Fibroblast of skin of right biceps (primary cell): ENCODE measurements at regions not wholly inside any gene's neighbourhood (a gene's known extent, or its start where the extent isn't known, plus 50 kb on each side); places are given as distances from the start of the nearest gene placed in this dataset.
A peak's percentile ranks its signal among the peaks of the same experiment; 100 is the strongest.
"Not testable (repeated sequence)": the region's sequence is repeated elsewhere in the genome, so short reads cannot be mapped to it uniquely, and the experiment has no call there.

Experiments
- DNase-seq: peaks from one replicate; pipeline ENCODE4 v3.0.0-alpha.2; 2013

GRCh38 chr3:187795207-187795960, 50.1 kb upstream of the BCL6 start:
- no peak for DNase-seq

DNA sequence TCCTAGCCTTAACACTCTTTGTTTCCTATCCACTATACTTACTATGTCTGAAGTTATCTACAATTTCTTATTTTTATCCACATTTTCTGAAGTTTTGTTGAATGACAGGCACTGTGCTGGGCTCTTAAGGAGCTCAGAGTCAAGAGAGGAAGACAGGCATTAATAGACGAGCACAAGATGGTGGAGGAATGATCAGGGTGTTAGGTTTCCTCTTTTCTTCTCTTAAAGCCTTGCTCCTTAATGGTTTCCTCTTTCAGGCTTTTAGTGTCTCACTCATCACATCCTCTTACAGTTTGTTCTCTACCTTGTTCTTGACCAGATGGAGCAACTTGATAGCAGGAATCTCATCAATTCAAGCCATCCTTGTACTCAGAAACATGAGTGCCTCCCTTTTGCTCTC, 52.9 kb upstream of the BCL6 start:
- DNase-seq: no peak

DNA sequence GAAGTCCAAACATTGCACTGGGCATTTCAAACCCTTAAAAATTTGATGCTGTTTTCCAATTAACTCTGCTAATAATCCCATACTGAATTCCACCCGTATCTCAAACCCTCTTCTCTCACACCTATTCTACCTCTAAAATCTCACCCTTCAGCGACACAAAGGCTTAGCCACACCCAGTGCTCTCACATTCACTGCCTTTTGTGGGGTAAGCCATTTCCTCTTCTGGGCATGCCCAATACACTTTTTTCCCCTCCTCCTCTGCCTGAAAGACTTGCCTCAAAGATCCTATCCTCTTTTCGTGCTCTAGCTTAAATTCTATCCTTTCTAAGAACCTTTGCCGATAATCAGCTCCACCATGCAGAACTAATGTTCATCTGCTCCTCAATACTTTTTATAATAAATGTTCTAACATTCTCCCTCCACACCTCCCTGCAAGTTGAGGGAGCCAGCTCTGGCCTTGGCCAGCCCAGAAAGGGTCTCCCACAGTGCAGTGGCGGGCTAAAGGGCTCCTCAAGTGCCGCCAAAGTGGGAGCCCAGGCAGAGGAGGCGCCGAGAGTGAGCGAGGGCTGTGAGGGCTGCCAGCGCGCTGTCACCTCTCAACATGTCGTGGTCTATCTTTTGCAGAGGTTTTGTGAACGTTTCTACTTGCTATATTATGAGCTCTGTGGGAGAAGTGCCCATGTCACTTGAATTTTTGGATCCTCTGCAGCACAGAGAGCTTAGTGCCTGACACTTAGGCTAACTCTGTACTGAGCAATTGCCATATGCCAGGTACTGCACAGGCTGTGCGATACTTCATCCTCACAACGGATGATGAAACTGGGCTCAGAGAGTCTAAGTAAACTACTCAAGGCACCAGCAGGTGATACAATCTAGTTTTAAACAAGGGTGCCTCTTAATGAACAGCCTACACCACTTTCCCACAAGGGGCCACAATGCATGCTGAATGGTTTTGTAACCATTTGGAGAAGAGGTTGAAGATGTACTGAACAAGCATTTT, 53.6 kb upstream of the BCL6 start:
- no peak for DNase-seq

DNA sequence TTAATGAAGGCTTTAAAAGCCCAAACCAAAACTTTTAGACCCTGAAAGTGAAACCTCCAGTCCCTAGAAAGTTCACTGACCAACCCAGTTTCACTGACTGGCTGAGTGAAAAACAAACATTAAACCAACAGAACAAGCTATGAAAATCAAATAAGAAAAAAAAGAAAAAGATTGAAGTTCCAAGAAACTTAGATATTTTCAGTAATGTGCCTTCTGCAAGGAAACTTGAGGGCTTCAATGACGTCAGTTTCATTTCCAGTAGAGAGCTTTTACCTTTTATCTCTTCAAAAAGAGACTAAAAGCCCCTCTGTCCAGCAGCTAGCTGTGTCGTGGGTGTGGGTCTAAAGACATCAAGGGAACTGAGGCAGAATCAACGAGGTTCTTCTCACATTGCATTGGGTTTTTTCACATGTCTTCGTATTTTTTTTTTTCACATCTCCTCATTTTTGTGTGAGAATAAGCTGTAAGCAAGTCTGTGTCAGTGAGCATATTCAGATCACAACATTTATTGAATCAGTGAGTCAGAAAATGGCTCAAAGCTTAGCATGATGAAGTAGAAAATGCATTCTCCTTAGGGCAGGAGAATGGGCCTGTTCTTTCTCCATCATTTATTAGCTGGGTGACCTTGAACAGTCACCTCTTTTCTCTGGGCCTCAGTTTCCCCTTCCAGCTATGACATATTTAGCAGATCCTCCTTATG, 54.8 kb upstream of the BCL6 start:
- no peak for DNase-seq

DNA sequence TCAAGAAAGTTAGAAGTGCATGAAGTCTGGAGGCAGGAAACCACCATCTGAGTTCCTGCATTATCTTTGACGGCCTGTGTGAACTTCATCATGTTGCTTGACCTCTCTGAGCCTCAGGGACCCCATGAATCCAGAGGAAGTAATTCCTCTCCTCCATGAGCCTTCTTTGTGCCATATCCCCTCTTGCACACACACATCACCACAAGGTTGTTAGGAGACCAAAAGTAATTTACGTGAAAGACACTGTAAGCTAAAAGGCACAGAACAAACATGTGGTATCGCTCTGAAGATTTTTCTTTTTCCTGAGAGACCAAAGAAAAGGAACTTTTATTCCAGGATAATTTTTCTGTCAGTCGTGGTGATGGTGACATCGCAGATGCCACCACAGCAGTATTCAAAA, 55.9 kb upstream of the BCL6 start:
- DNase-seq: no peak

- DNase-seq: no peak
These were observed 57.1 kb upstream of the BCL6 start for GRCh38 chr3:187802203-187802927.

DNA sequence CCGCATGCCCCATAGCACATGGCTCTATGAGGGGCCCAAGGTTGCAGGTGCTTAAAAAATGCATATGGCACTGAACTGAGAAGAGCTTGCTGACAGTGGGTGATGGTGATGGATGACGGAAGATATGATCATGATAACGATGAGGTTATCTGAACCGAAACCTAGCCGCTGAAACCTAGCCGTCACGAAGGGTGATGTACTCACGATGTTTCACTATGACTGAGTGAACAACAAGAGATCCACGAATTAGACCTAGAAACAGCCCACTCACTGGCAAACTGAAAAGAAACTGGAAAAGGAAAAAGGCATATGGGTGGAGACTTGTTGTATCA, 57.6 kb upstream of the BCL6 start:
- DNase-seq: no peak

GRCh38 chr3:187804120-187804744, 59.0 kb upstream of the BCL6 start:
- DNase-seq: no peak

GRCh38 chr3:187804745-187805121, 59.5 kb upstream of the BCL6 start:
- DNase-seq: no peak

DNA sequence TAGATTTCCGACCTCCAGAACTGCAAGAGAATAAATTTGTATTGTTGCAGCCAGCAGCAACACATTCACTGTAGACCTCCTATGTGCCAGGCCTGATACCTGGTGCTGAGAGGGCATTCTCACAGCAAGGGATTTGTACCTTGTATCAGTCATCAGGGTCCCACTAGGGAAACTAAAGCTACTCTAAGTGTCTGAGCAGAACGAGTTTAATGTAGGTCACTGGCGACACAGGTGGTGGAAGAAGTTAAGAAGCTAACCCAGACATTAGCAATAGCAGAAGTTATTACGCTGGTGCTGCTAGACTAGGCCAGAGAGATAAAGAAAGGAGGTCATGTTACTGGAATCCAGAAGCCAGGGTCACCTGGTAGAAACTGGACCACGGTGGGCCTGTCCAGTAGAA, 60.5 kb upstream of the BCL6 start:
- DNase-seq: no peak

DNA sequence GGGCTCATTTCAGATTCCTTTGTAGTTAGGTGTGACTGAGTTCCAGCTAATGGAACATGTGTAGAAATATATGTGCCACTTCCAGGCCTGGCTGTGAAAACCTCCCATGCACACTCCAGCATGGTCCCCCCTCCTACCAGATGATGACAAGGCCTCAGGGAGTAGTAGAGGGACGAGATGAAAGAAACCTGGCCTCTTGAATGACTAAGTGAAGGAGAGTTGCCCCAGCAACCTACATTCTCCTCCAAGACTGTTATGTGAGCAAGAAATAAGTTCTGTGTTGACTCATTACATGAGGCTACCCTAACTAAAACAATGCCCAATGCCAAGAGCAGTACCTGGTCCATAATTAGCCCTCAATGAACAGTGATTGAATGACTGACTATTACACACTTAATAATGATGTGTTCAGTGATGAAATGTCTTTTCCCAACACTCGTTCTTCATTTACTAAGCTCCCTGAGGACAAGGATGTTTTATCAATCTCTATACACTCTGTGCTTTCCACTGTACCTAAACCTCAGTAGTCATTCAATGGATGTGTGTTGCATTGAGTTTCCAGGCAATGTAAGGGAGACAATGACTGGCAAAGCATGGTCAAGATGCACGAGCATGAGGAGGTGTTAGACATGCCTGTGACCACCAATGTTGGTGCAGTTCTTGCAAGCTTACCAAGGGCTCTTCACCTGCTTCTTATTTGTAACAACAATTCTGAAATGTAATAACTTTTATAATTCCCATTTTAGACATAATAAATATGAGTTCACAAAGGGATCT, 62.0 kb upstream of the BCL6 start:
- peak; percentile 75 for DNase-seq

DNA sequence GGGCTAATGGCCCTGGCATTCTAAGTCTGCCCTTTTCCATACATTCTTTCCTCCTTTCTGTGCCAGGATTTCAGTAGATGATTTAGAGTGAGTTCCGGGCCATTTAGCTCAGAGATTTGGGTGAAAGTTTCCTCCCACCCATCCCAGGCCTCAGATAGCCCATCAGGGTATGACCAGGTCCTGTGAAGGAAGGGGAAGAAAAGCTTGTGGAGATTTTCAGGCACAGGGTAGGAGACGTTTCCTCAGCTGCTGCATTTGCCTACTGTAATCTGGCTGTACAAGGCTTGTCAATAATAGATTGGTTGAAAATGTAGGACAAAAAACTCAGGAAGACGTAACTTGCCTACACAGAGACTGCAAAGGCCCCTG, 63.2 kb upstream of the BCL6 start:
- DNase-seq: no peak

- no peak for DNase-seq
These were observed 64.3 kb upstream of the BCL6 start for GRCh38 chr3:187809612-187809991.

- DNase-seq: peak; percentile 19
These were observed 64.8 kb upstream of the BCL6 start for GRCh38 chr3:187810021-187810446.

- peak; percentile 65 for DNase-seq
These were observed 66.5 kb upstream of the BCL6 start for GRCh38 chr3:187811585-187812250.

DNA sequence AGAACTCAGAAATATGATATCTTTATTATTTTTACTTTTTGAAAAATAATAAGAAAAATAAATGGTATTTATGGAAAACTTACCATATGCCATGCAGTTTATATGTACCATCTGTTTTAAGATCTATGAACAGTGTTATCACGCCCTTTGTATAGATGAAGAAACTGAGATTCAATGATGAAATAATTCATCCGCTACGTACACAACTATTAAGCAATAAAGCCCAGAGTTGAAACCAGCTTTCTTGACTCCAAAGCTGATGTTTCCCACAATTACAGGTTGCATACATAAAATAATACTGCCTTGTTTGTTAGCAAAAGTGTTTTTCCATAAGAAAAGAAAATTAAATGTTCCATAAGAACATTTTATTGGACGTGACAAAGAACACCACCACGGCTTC, 67.2 kb upstream of the BCL6 start:
- no peak for DNase-seq

GRCh38 chr3:187813198-187813597, 67.9 kb upstream of the BCL6 start:
- no peak for DNase-seq

- not testable (repeated sequence) for DNase-seq
These were observed 72.5 kb upstream of the BCL6 start for GRCh38 chr3:187817766-187818165.

DNA sequence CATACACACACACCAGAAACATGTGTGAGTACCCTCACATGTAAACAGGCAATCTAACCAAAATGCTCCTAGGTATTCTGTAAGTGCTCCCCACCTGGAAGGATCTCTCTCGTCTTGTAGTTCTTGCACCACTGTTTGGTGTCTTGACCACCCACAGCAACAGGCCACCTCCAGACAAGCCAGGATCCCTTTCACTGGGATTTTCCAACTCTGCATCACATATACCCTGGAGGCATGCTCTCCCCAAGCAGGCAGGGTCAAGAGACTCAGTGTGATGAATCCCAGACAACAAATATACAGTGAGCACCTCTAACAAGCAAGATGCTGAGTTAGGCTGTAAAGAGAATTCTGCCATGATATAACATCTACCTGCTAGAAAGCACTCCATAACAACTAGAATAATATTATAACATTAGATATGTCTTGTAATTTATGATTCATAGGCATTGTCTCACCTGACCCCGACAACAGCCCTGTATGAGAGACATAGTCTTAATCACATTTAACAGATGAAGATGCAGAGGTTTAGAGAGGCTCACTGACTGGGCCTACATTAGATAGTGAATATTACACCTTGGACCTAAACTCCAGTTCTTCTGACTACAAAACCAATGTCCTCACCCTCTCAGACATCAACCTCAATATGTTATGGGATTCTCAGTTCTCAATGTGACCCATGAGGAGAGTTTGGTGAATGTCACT, 76.5 kb upstream of the BCL6 start:
- DNase-seq: no peak

- DNase-seq: no peak
These were observed 77.1 kb upstream of the BCL6 start for GRCh38 chr3:187822402-187822801.
